HG03175 (cell line): ENCODE measurements at regions not wholly inside any gene's neighbourhood (a gene's known extent, or its start where the extent isn't known, plus 50 kb on each side); places are given as distances from the start of the nearest gene placed in this dataset.

Experiments used
- ATAC-seq: cut with Tn5 transposase; IDR thresholded peaks from one replicate; pipeline ENCODE4 v1.9.1; 2021; ENCODE audit warnings: mild to moderate bottlenecking, moderate library complexity; ENCODE audit not compliant: unreplicated experiment

- no peak for ATAC-seq
Measured at GRCh38 chr3:159123877-159124276, 322.0 kb downstream of the MFSD1 start.

DNA sequence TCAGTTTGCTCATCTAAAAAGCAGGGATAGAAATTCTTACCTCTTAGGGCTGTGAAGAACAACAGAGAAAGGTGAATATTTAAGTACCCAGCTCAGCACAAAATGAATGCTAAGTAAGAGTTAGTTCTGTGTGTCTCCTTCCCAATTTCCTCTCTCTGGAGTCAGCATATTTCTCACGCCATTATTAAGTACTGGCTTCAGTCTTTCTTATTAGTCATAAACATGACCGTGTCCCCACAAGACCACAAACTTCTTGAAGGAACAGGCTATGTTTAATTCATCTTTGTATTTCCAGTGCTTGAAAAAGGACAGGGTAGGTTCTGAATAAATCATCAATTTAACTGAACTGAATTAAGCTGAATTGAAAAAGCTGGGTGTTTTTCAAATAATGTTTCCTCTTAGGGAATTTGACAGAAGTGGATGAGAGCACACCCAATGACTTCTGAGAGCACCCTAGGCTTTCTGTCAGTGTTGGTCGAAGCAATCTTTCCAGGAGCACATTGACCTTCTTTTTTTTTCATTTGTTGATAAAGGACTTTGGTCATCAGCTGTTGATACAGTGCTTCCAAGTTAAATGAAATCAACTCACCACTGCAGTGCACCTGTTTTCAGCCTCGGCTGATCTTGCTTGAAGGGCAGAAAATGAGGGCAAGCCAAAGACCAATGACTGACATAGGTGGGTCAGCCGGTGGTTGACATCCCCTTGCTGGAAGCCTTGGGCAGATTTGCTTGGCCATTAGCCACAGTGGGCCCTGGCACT is 324.6 kb downstream of the MFSD1 start:
- ATAC-seq: no peak

DNA sequence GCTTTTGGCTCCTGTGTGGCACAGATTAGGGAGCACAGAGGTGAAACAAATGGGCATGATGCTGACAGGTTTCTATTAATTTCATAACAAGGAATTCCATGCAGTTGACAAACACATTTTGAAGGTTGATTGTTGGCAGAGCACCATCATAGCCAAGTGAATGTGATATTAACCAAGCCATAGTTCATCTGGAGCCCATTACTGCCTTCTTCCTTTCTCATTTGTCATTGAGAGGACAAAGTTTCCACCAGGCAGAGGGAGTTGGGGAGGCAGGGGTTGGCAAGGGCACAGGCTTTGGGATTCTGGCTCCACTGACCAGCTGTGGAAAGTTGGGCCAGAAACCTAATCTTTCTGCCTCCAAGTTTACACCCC is 325.2 kb downstream of the MFSD1 start:
- ATAC-seq: no peak

- no peak for ATAC-seq
Measured at GRCh38 chr3:159128628-159129027, 326.8 kb downstream of the MFSD1 start.

- ATAC-seq: no peak
Measured at GRCh38 chr3:159130108-159130507, 328.3 kb downstream of the MFSD1 start.

GRCh38 chr3:159131376-159131775 is 329.5 kb downstream of the MFSD1 start:
- no peak for ATAC-seq

- no peak for ATAC-seq
Measured at GRCh38 chr3:159137949-159138348, 336.1 kb downstream of the MFSD1 start.

- ATAC-seq: no peak
Measured at GRCh38 chr3:159139326-159139725, 337.5 kb downstream of the MFSD1 start.

DNA sequence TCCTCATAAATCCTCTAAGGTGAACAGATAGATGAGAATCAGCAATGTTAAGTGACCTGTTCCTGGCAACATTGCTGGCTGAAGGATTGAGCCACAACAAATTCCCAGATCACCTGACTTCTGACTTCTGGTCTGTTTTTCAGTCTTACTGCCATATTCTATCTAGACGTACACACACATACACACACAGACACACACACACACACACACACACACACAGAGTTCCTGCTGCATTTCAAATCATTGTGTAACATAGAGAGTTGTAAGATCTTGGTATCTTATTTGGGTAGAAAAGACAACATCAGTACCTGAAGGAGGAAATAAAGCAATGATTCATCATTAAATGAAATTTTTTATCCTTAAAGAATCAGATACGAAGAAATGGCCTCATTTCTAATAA is 342.6 kb downstream of the MFSD1 start:
- no peak for ATAC-seq

GRCh38 chr3:159144891-159145290 is 343.0 kb downstream of the MFSD1 start:
- ATAC-seq: no peak

DNA sequence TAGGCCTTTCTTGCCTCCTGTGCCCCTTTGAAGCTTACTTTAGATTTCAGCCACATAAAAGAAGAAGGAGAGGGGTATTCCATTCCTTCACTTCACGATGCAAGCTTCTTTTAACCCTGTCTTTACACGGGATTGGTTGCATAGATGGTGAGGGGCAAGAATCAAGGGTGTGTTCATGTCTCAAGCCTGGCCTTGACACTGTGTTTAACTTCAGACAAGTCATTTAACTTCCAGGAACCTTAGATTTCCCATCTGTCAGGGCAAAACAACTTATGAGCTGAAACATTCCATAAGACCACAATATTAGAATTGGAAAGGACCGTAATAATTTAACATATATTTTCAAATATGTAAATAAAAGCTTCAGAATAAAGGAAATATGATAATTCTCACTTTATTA is 344.5 kb downstream of the MFSD1 start:
- ATAC-seq: no peak

DNA sequence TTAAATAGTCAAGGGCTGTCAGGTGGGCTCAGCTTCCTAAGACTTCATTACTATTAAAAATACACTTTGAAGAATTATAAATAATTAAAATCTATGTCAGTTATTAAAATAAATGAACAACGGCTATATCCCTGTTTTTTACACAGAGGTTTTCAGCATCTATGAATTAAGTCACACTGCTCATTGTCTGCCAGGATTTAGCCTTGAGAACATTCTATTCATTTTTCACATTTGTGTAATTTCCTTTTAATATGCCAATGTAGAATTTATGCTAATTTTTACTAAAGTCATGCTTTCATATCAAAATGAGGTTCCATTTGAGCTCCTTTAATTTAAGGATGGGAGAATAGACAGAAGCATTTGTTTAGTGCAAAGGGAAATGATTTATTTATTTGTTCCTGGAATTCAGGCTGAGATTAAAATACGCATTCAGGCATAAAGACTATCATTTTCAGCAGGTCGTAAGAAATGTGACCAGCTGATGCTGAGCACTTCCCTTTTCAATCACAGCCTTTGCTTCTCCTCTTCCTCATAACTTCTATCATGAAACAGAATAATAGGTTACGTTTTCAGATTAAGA is 345.1 kb downstream of the MFSD1 start:
- no peak for ATAC-seq

DNA sequence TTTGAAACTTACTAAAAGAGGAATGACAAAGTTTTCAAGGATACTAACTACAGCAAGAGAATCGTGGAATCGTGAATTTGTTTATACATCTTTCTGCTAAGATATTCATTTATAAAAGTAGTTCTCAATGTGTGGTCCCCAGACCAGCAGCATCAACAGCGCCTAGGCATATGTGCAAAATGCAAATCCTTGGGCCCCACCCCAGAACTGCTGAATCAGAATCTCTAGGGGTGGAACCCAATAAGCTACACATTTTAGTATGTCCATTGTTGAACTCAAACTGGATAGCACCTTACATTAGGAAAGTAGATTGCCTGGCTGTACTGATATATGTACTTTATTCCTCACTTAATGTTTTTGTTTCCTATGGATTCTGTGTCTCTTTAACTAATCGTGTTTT is 346.0 kb downstream of the MFSD1 start:
- ATAC-seq: no peak

DNA sequence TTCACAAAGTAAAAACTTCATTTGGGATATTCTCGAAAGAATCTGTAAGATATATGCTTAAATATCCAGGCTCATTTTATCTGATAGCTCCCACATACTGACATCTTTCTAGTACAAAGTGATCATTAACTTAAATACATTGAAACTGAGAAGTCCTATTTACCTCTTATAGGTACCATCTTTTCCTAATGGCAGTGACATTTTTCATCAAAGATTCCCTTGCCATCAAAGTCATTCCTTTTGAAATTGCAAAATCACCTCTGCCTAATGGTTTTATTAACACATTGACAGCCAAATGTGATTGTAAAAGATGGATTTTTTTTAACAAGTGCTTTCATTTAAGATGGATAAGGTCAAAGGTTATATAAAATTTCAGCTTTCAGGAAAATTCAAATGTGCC is 346.6 kb downstream of the MFSD1 start:
- ATAC-seq: no peak

DNA sequence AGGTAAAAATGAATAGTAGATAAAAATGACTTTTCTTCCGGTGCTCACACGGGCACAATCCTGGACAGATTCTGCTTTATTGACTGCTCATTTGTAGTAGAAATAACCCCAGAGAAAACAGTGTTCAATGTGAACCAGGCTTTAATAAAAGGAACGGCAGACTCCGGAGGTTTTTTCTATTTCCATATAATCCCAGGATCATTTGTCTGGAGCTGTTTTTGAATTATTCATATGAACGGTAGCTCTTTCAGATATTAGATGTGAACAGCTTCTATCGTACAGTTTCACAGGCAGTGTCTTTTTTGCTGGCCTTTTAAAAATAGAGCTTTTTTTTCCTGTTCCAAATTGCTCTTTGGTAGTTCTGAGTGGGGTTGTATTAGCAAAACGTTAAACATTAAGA is 347.3 kb downstream of the MFSD1 start:
- no peak for ATAC-seq

DNA sequence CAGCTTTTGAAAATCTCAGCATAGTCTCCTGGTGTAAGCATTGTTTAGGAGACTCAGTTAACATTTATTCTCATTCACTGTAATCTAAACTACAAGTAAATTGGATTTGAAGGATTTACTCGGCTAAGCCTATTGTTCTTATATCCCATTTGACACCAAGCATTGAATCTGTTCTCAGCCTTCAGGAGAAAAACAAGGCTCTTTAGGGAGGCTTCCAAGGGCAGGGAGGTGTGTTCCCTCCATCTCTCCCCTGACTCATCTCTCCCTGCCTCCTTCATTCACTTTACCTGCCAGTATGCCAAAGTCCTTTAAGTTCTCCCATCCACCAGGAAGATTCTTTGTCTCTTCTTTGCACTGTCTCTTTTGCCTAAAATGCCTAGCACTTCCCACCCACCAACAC is 347.8 kb downstream of the MFSD1 start:
- no peak for ATAC-seq

- no peak for ATAC-seq
Measured at GRCh38 chr3:159150180-159150579, 348.3 kb downstream of the MFSD1 start.

- no peak for ATAC-seq
Measured at GRCh38 chr3:159151130-159151529, 349.3 kb downstream of the MFSD1 start.

DNA sequence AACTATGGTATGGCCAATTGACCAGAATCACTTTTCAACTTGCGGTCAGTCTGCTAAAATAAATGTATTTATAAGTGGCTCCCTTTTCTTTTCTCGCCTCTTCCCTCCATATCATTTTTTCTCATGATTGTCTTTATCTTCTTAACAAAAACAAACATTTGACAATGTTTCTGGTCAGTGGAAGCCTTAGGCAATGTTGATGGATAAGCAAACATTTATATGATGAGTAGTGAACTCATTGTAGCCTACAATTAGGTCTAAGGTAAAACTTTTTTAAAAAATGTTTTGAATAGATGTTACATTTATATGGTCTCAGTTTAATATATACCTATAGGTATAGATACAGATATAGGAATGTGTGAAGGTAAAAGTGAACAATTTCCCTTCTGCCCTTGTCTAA is 355.4 kb downstream of the MFSD1 start:
- no peak for ATAC-seq

DNA sequence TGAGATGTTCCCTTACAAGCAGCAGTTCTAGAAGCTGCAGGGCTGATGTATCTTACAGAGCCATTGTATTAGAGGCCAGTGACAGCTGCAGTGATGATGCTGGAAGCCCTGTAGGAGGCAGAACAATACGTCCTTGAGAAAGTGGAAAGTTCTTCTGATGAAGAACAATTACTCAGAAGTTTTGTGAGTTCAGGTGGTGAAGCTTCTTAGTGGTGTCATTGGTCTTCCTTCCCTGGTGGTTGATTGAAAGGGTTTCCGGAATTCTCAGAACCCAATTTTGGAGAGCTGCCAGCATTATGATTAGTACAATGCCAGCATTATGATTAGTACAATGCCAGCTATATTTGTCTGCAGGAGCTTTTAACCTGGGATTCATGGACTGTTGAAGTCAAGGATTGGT is 356.4 kb downstream of the MFSD1 start:
- no peak for ATAC-seq

GRCh38 chr3:159158801-159159200 is 356.9 kb downstream of the MFSD1 start:
- no peak for ATAC-seq

DNA sequence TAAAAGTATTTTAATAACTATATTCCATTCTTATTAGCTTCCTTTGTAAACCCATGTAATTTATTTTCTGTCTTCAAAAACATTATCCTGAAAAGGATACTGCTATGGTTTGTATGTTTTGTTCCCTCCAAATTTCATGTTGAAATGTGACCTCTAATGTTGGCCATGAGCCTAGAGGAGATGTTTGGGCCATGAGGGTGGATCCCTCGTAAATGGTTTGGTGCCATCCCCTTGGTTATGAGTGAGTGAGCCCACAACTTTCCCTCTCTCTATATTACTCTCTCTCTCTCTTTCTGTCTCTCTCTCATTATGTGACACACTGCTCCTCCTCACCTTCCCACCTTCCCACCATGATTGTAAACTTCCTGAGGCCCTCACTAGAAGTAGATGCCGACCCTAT is 357.7 kb downstream of the MFSD1 start:
- no peak for ATAC-seq

DNA sequence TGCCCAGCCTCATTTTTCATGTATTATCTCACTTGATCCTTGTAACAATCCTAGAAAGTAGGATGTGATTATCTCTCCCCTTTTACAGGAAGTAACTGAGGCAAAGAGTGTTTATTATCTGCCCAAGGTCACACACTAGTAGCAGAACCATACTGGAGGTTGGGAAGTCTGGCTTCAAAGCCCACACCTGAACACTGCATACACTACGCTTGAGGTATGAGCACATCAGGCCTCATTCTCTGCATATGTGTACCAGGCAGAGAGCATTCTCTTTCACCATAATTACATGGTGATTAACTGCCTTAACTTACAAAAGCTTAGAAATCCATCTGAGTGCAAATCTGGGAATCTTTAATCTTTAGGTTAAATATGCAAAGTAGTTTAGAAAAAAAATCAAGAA is 361.8 kb downstream of the MFSD1 start:
- no peak for ATAC-seq
